GM23338 (cell line): ENCODE measurements at regions not wholly inside any gene's neighbourhood (a gene's known extent, or its start where the extent isn't known, plus 50 kb on each side); places are given as distances from the start of the nearest gene placed in this dataset.

ENCODE experiments used
- ATAC-seq: fragments of 200-7000 bp; cut with Tn5 transposase; 3 replicates; pipeline ENCODE4 v1.9.1; 2020
- DNase-seq: peaks from one replicate; pipeline ENCODE4 v3.0.0-alpha.2; 2015; ENCODE audit warnings: low spot score
- H2AFZ ChIP-seq: fragments of 200-600 bp; sonication (generic); 2 replicates; pipeline ENCODE4 v1.8.0; 2016; ENCODE audit warnings: antibody characterized with exemption, mild to moderate bottlenecking, moderate library complexity
- H3F3A ChIP-seq: fragments of 200-600 bp; sonication (generic); replicated peaks from 2 replicates; pipeline ENCODE4 v1.8.0; 2017; ENCODE audit warnings: antibody characterized with exemption, mixed run types, low read depth
- H3K27ac ChIP-seq: fragments of 200-600 bp; sonication (generic); 2 replicates; pipeline ENCODE4 v1.6.1; 2016; ENCODE audit warnings: low read depth
- H3K27me3 ChIP-seq: fragments of 200-600 bp; sonication (generic); 2 replicates; pipeline ENCODE4 v1.8.0; 2016; ENCODE audit warnings: mild to moderate bottlenecking, mixed run types, moderate library complexity; ENCODE audit not compliant: insufficient read depth
- H3K36me3 ChIP-seq: fragments of 200-600 bp; sonication (generic); 2 replicates; pipeline ENCODE4 v1.8.0; 2016; ENCODE audit warnings: mild to moderate bottlenecking; ENCODE audit not compliant: insufficient read depth
- H3K4me1 ChIP-seq: fragments of 200-600 bp; sonication (generic); 2 replicates; pipeline ENCODE4 v1.8.0; 2016; ENCODE audit warnings: mild to moderate bottlenecking, moderate library complexity; ENCODE audit not compliant: insufficient read depth
- H3K4me2 ChIP-seq: fragments of 200-600 bp; sonication (generic); 2 replicates; pipeline ENCODE4 v1.7.1; 2017; ENCODE audit warnings: mixed run types
- H3K4me3 ChIP-seq: fragments of 200-600 bp; sonication (generic); 2 replicates; pipeline ENCODE4 v1.6.1; 2016; ENCODE audit warnings: mixed run types
- H3K79me2 ChIP-seq: fragments of 200-600 bp; sonication (generic); replicated peaks from 2 replicates; pipeline ENCODE4 v1.8.0; 2017; ENCODE audit warnings: mild to moderate bottlenecking; ENCODE audit not compliant: insufficient read depth
- H3K9me2 ChIP-seq: fragments of 200-600 bp; sonication (generic); 2 replicates; pipeline ENCODE4 v1.8.0; 2017; ENCODE audit not compliant: insufficient read depth
- H4K20me1 ChIP-seq: fragments of 200-600 bp; sonication (generic); replicated peaks from 2 replicates; pipeline ENCODE4 v1.8.0; 2017; ENCODE audit warnings: mild to moderate bottlenecking; ENCODE audit not compliant: insufficient read depth
- H3K27ac Mint-ChIP-seq: 2 replicates; pipeline ENCODE4 v1.8.0; 2020; ENCODE audit warnings: inconsistent platforms, mild to moderate bottlenecking, moderate library complexity, mixed read lengths
- H3K27me3 Mint-ChIP-seq: 3 replicates; pipeline ENCODE4 v1.8.0; 2022; ENCODE audit warnings: low read depth, mild to moderate bottlenecking, moderate library complexity, mixed read lengths, inconsistent platforms; ENCODE audit not compliant: insufficient read depth, poor library complexity
- H3K36me3 Mint-ChIP-seq: 3 replicates; pipeline ENCODE4 v1.8.0; 2021; ENCODE audit warnings: low read depth, mild to moderate bottlenecking, inconsistent platforms, moderate library complexity, mixed read lengths
- H3K4me1 Mint-ChIP-seq: 3 replicates; pipeline ENCODE4 v1.8.0; 2020; ENCODE audit warnings: mild to moderate bottlenecking, inconsistent platforms, mixed read lengths
- H3K4me3 Mint-ChIP-seq: 3 replicates; pipeline ENCODE4 v1.8.0; 2021; ENCODE audit warnings: moderate library complexity, mild to moderate bottlenecking, inconsistent platforms, mixed read lengths
- H3K9me3 Mint-ChIP-seq: 3 replicates; pipeline ENCODE4 v1.8.0; 2020; ENCODE audit warnings: moderate library complexity, mild to moderate bottlenecking, inconsistent platforms, mixed read lengths
- CREB1 ChIP-seq: fragments of 250-450 bp; sonication (Bioruptor Pico); IDR thresholded peaks from 2 replicates; pipeline ENCODE4 v1.5.0; 2020; ENCODE audit warnings: low read depth, mild to moderate bottlenecking, moderate library complexity
- CTCF ChIP-seq, 2 experiments: fragments of 200-600 bp in 1 of 2; sonication (generic) in 1 of 2; conservative IDR thresholded peaks; 2 replicates each; pipeline versions ENCODE4 v1.5.1 to v1.6.1; 2016 to 2017; ENCODE audit warnings: antibody characterized with exemption in 2 of 2, low read depth in 2 of 2, mild to moderate bottlenecking in 2 of 2, moderate library complexity in 1 of 2
- ETS1 ChIP-seq: IDR thresholded peaks from 2 replicates; pipeline ENCODE4 v1.6.1; 2016; ENCODE audit warnings: antibody characterized with exemption
- EZH2 ChIP-seq: fragments of 200-600 bp; sonication (generic); IDR thresholded peaks from one replicate; pipeline ENCODE4 v1.8.0; 2017; ENCODE audit warnings: antibody characterized with exemption, mild to moderate bottlenecking, low read depth; ENCODE audit not compliant: unreplicated experiment
- EZH2phosphoT487 ChIP-seq: fragments of 200-600 bp; sonication (generic); IDR thresholded peaks from one replicate; pipeline ENCODE4 v1.8.1; 2018; ENCODE audit warnings: antibody characterized with exemption; ENCODE audit not compliant: unreplicated experiment
- JUNB ChIP-seq: IDR thresholded peaks from one replicate; pipeline ENCODE4 v1.6.1; 2016; ENCODE audit warnings: antibody characterized with exemption; ENCODE audit not compliant: unreplicated experiment
- NANOG ChIP-seq: IDR thresholded peaks from 2 replicates; pipeline ENCODE4 v1.6.1; 2016; ENCODE audit warnings: antibody characterized with exemption, borderline replicate concordance
- POLR2AphosphoS5 ChIP-seq: IDR thresholded peaks from 2 replicates; pipeline ENCODE4 v1.6.1; 2016; ENCODE audit warnings: antibody characterized with exemption, low read depth
- REST ChIP-seq: IDR thresholded peaks from one replicate; pipeline ENCODE4 v1.6.1; 2018; ENCODE audit warnings: antibody characterized with exemption; ENCODE audit not compliant: unreplicated experiment
- STAT1 ChIP-seq: IDR thresholded peaks from one replicate; pipeline ENCODE4 v1.6.1; 2016; ENCODE audit warnings: antibody characterized with exemption; ENCODE audit not compliant: unreplicated experiment
- ZNF114 ChIP-seq: fragments of 250-450 bp; sonication (Bioruptor Pico); IDR thresholded peaks from 2 replicates; pipeline ENCODE4 v1.5.0; 2020; ENCODE audit warnings: mild to moderate bottlenecking, moderate library complexity
- ZNF331 ChIP-seq: fragments of 250-450 bp; sonication (Bioruptor Pico); IDR thresholded peaks from 2 replicates; pipeline ENCODE4 v1.5.0; 2020; ENCODE audit warnings: low read depth, mild to moderate bottlenecking, moderate library complexity
- ZNF462 ChIP-seq: fragments of 250-450 bp; sonication (Bioruptor Pico); IDR thresholded peaks from 2 replicates; pipeline ENCODE4 v1.5.0; 2020; ENCODE audit warnings: mild to moderate bottlenecking, moderate library complexity

- no peak for ATAC-seq
- no peak overlapping the region for H3K27ac ChIP-seq
Observed at GRCh38 chr2:240319221-240319854, 116.1 kb upstream of the GPC1 start.

More at GRCh38 chr2:240319221-240319854, 116.1 kb upstream of the GPC1 start:
- Mint-ChIP-seq H3K4me1 (peaks cover 4% of the 10 kb centered on the region), H3K9me3 (peaks cover 2% of the 10 kb centered on the region; the same call in 2 of the 3 replicates), H3K4me3 (no peak overlapping the region), H3K27me3 (peaks cover 3% of the 10 kb centered on the region), H3K27ac (no peak overlapping the region; the same call in 1 of the 2 replicates), H3K36me3 (no peaks in the 10 kb centered on the region)
- TF ChIP-seq ZNF331 (CRISPR knock-in tag) (no peak), POLR2AphosphoS5 (no peak), ZNF114 (CRISPR knock-in tag) (no peak), NANOG (no peak), ZNF462 (CRISPR knock-in tag) (no peak), ETS1 (no peak), CTCF (conservative IDR thresholded peaks at IDR 0.05; ENCODE audit: low read depth in 2 of 2) (no peak), CREB1 (CRISPR knock-in tag) (no peak), REST (no peak), EZH2phosphoT487 (no peak), STAT1 (no peak), JUNB (no peak), EZH2 (no peak)
- no peaks in the 10 kb centered on the region for H3K27me3 ChIP-seq
- no peak for DNase-seq
- H3K4me1 ChIP-seq, result no peaks in the 10 kb centered on the region
- no peaks in the 10 kb centered on the region for H3K79me2 ChIP-seq
- H3K36me3 ChIP-seq, result no peaks in the 10 kb centered on the region
- no peak overlapping the region for H3K4me3 ChIP-seq
- no peak overlapping the region for H2AFZ ChIP-seq
- H3F3A ChIP-seq, result no peaks in the 10 kb centered on the region
- H3K9me2 ChIP-seq, result no peaks in the 10 kb centered on the region
- no peak overlapping the region for H3K4me2 ChIP-seq
- H4K20me1 ChIP-seq, result no peaks in the 10 kb centered on the region
